GM19455 (cell line): ENCODE measurements at regions not wholly inside any gene's neighbourhood (a gene's known extent, or its start where the extent isn't known, plus 50 kb on each side); places are given as distances from the start of the nearest gene placed in this dataset.
"Not testable (repeated sequence)": the region's sequence is repeated elsewhere in the genome, so short reads cannot be mapped to it uniquely, and the experiment has no call there.

Experiments
- ATAC-seq: cut with Tn5 transposase; IDR thresholded peaks from one replicate; pipeline ENCODE4 v1.9.1; 2021; ENCODE audit not compliant: unreplicated experiment

- no peak for ATAC-seq
Observed at GRCh38 chr12:127966331-127966730, 300.6 kb upstream of the TMEM132C start.

- ATAC-seq: no peak
Observed at GRCh38 chr12:127970491-127970890, 296.5 kb upstream of the TMEM132C start.

- no peak for ATAC-seq
Observed at GRCh38 chr12:127980585-127980984, 286.4 kb upstream of the TMEM132C start.

GRCh38 chr12:127981875-127982274 is 285.1 kb upstream of the TMEM132C start:
- no peak for ATAC-seq

GRCh38 chr12:127983213-127983791 is 283.7 kb upstream of the TMEM132C start:
- ATAC-seq: not testable (repeated sequence)

- ATAC-seq: no peak
Observed at GRCh38 chr12:127984386-127985055, 282.4 kb upstream of the TMEM132C start.

- no peak for ATAC-seq
Observed at GRCh38 chr12:127987199-127987901, 279.6 kb upstream of the TMEM132C start.

GRCh38 chr12:127991485-127991884 is 275.5 kb upstream of the TMEM132C start:
- no peak for ATAC-seq

GRCh38 chr12:127998988-127999387 is 268.0 kb upstream of the TMEM132C start:
- no peak for ATAC-seq

- ATAC-seq: no peak
Observed at GRCh38 chr12:128004383-128004938, 262.5 kb upstream of the TMEM132C start.

- ATAC-seq: no peak
Observed at GRCh38 chr12:128007250-128007649, 259.7 kb upstream of the TMEM132C start.

- ATAC-seq: no peak
Observed at GRCh38 chr12:128008341-128008740, 258.6 kb upstream of the TMEM132C start.

GRCh38 chr12:128009108-128009507 is 257.9 kb upstream of the TMEM132C start:
- ATAC-seq: no peak

GRCh38 chr12:128012110-128012509 is 254.9 kb upstream of the TMEM132C start:
- no peak for ATAC-seq

GRCh38 chr12:128015276-128015675 is 251.7 kb upstream of the TMEM132C start:
- ATAC-seq: no peak

- ATAC-seq: no peak
Observed at GRCh38 chr12:128018067-128018466, 248.9 kb upstream of the TMEM132C start.

- no peak for ATAC-seq
Observed at GRCh38 chr12:128019996-128020544, 246.9 kb upstream of the TMEM132C start.

GRCh38 chr12:128021561-128021960 is 245.4 kb upstream of the TMEM132C start:
- ATAC-seq: no peak

- ATAC-seq: no peak
Observed at GRCh38 chr12:128025589-128026245, 241.3 kb upstream of the TMEM132C start.

- no peak for ATAC-seq
Observed at GRCh38 chr12:128026696-128027574, 240.0 kb upstream of the TMEM132C start.
